ENCODE measurements at regions not wholly inside any gene's neighbourhood (a gene's known extent, or its start where the extent isn't known, plus 50 kb on each side); places are given as distances from the start of the nearest gene placed in this dataset.
"Not testable (repeated sequence)": the region's sequence is repeated elsewhere in the genome, so short reads cannot be mapped to it uniquely, and the experiment has no call there.

- H3K27ac Mint-ChIP-seq (ENCODE audit: unreplicated experiment), result no peak overlapping the region
- ChIA-PET CTCF (no interaction called here), POLR2A (no interaction called here)
- TF ChIP-seq CTCF (IDR thresholded peaks at IDR 0.05; ENCODE audit: insufficient read depth in 1 of 2, low read depth in 1 of 2, low read length in 1 of 2, severe bottlenecking in 1 of 2, unreplicated experiment in 1 of 2), result no peak
- H3K4me3 ChIP-seq (ENCODE audit: low read depth, low read length), result no peak overlapping the region
- H3K27me3 ChIP-seq (replicated peaks; ENCODE audit: control insufficient read depth, insufficient read depth, low read length), result no peaks in the 10 kb centered on the region
- H3K4me3 Mint-ChIP-seq (ENCODE audit: unreplicated experiment), result no peak overlapping the region
- H3K9me3 Mint-ChIP-seq (ENCODE audit: unreplicated experiment), result peaks cover 17% of the 10 kb centered on the region
- H3K4me1 ChIP-seq, result no peaks in the 10 kb centered on the region
- no peaks in the 10 kb centered on the region for H3K36me3 ChIP-seq (ENCODE audit: control insufficient read depth, insufficient read depth, low read length)
- DNase-seq, result no peak
- BruUV-seq (replicated peaks), result no TSS peak
- no peaks in the 10 kb centered on the region for H3K36me3 Mint-ChIP-seq (ENCODE audit: insufficient read depth, unreplicated experiment)
- H3K4me1 Mint-ChIP-seq (ENCODE audit: low read depth, unreplicated experiment), result no peaks in the 10 kb centered on the region
- peaks cover 5% of the 10 kb centered on the region; the same call in 1 of the 2 replicates for H3K9me3 ChIP-seq
- no peaks in the 10 kb centered on the region for H3K27me3 Mint-ChIP-seq (ENCODE audit: insufficient read depth, unreplicated experiment)
- intact Hi-C loops (cut with micrococcal nuclease; ENCODE audit: unreplicated experiment), result no loop called here
Measured at GRCh38 chr3:191985691-191986090, 524.7 kb downstream of the PYDC2 start.

- peaks cover 22% of the 10 kb centered on the region for H3K9me3 Mint-ChIP-seq (ENCODE audit: unreplicated experiment)
- no peaks in the 10 kb centered on the region for H3K36me3 ChIP-seq (ENCODE audit: control insufficient read depth, insufficient read depth, low read length)
- POLR2A ChIA-PET, result no interaction called here
- intact Hi-C loops (cut with micrococcal nuclease; ENCODE audit: unreplicated experiment), result no loop called here
- CTCF ChIA-PET, result no interaction called here
- no peaks in the 10 kb centered on the region for H3K4me1 ChIP-seq
- H3K36me3 Mint-ChIP-seq (ENCODE audit: insufficient read depth, unreplicated experiment), result no peaks in the 10 kb centered on the region
- H3K4me3 Mint-ChIP-seq (ENCODE audit: unreplicated experiment), result no peak overlapping the region
- no peak overlapping the region for H3K4me3 ChIP-seq (ENCODE audit: low read depth, low read length)
- no peaks in the 10 kb centered on the region for H3K4me1 Mint-ChIP-seq (ENCODE audit: low read depth, unreplicated experiment)
- H3K27me3 ChIP-seq (replicated peaks; ENCODE audit: control insufficient read depth, insufficient read depth, low read length), result no peaks in the 10 kb centered on the region
- no TSS peak for BruUV-seq (replicated peaks)
- H3K27ac Mint-ChIP-seq (ENCODE audit: unreplicated experiment), result no peak overlapping the region
- no peaks in the 10 kb centered on the region for H3K27me3 Mint-ChIP-seq (ENCODE audit: insufficient read depth, unreplicated experiment)
- DNase-seq, result no peak
- H3K9me3 ChIP-seq, result peaks cover 3% of the 10 kb centered on the region
- TF ChIP-seq CTCF (IDR thresholded peaks at IDR 0.05; ENCODE audit: insufficient read depth in 1 of 2, low read depth in 1 of 2, low read length in 1 of 2, severe bottlenecking in 1 of 2, unreplicated experiment in 1 of 2), result no peak
Measured at GRCh38 chr3:191987831-191988350, 526.9 kb downstream of the PYDC2 start.

- H3K4me1 Mint-ChIP-seq (ENCODE audit: low read depth, unreplicated experiment); H3K36me3 ChIP-seq (ENCODE audit: control insufficient read depth, insufficient read depth, low read length); H3K27ac Mint-ChIP-seq (ENCODE audit: unreplicated experiment); H3K4me3 ChIP-seq (ENCODE audit: low read depth, low read length); intact Hi-C loops (cut with micrococcal nuclease; ENCODE audit: unreplicated experiment); H3K4me3 Mint-ChIP-seq (ENCODE audit: unreplicated experiment); H3K27me3 ChIP-seq (replicated peaks; ENCODE audit: control insufficient read depth, insufficient read depth, low read length); H3K27me3 Mint-ChIP-seq (ENCODE audit: insufficient read depth, unreplicated experiment); H3K36me3 Mint-ChIP-seq (ENCODE audit: insufficient read depth, unreplicated experiment); CTCF ChIA-PET; POLR2A ChIA-PET; DNase-seq; H3K4me1 ChIP-seq; H3K9me3 ChIP-seq; BruUV-seq (replicated peaks): not testable (repeated sequence)
- peaks cover 54% of the 10 kb centered on the region for H3K9me3 Mint-ChIP-seq (ENCODE audit: unreplicated experiment)
Measured at GRCh38 chr3:191993952-191994351, 533.0 kb downstream of the PYDC2 start.

- BruUV-seq (replicated peaks), result no TSS peak
- intact Hi-C loops (cut with micrococcal nuclease; ENCODE audit: unreplicated experiment), result no loop called here
- H3K4me3 Mint-ChIP-seq (ENCODE audit: unreplicated experiment), result no peak overlapping the region
- no peak for DNase-seq
- peaks cover 43% of the 10 kb centered on the region for H3K9me3 Mint-ChIP-seq (ENCODE audit: unreplicated experiment)
- Histone ChIP-seq H3K27me3 (replicated peaks; ENCODE audit: control insufficient read depth, insufficient read depth, low read length) (no peaks in the 10 kb centered on the region), H3K4me3 (ENCODE audit: low read depth, low read length) (no peak overlapping the region), H3K9me3 (peaks cover 6% of the 10 kb centered on the region), H3K4me1 (no peaks in the 10 kb centered on the region; the same call in 1 of the 2 replicates), H3K36me3 (ENCODE audit: control insufficient read depth, insufficient read depth, low read length) (no peaks in the 10 kb centered on the region)
- no peaks in the 10 kb centered on the region for H3K36me3 Mint-ChIP-seq (ENCODE audit: insufficient read depth, unreplicated experiment)
- H3K4me1 Mint-ChIP-seq (ENCODE audit: low read depth, unreplicated experiment), result no peaks in the 10 kb centered on the region
- H3K27me3 Mint-ChIP-seq (ENCODE audit: insufficient read depth, unreplicated experiment), result no peaks in the 10 kb centered on the region
- no peak overlapping the region for H3K27ac Mint-ChIP-seq (ENCODE audit: unreplicated experiment)
- no peak for TF ChIP-seq CTCF (IDR thresholded peaks at IDR 0.05; ENCODE audit: insufficient read depth in 1 of 2, low read depth in 1 of 2, low read length in 1 of 2, severe bottlenecking in 1 of 2, unreplicated experiment in 1 of 2)
- ChIA-PET POLR2A (no interaction called here), CTCF (no interaction called here)
Measured at GRCh38 chr3:191997093-191997492, 536.1 kb downstream of the PYDC2 start.
